PC-3 (cell line): ENCODE measurements at regions not wholly inside any gene's neighbourhood (a gene's known extent, or its start where the extent isn't known, plus 50 kb on each side); places are given as distances from the start of the nearest gene placed in this dataset.

Source experiments
- CTCF ChIP-seq: fragments of 300-600 bp; sonication (generic); conservative IDR thresholded peaks from 2 replicates; pipeline ENCODE4 v1.5.1; 2017; ENCODE audit warnings: antibody characterized with exemption, low read depth, mild to moderate bottlenecking, low read length
- EZH2 ChIP-seq: fragments of 300-600 bp; sonication (generic); IDR thresholded peaks from one replicate; pipeline ENCODE4 v1.6.1; 2017; ENCODE audit warnings: antibody characterized with exemption, mild to moderate bottlenecking, low read length; ENCODE audit not compliant: unreplicated experiment
- EZH2phosphoT487 ChIP-seq: fragments of 300-600 bp; sonication (generic); IDR thresholded peaks from 2 replicates; pipeline ENCODE4 v1.6.1; 2018; ENCODE audit warnings: mild to moderate bottlenecking, antibody characterized with exemption, low read length, borderline replicate concordance

GRCh38 chr5:61670941-61671340 is 338.9 kb downstream of the ZSWIM6 start:
- TF ChIP-seq CTCF (no peak), EZH2 (no peak), EZH2phosphoT487 (no peak)
